BJ (cell line): ENCODE measurements at regions not wholly inside any gene's neighbourhood (a gene's known extent, or its start where the extent isn't known, plus 50 kb on each side); places are given as distances from the start of the nearest gene placed in this dataset.

Experiments used
- CTCF ChIA-PET: fragments of 350-600 bp; formaldehyde crosslinking; extraction: SDS; loops from one replicate; lab custom pipeline; 2021; ENCODE audit warnings: antibody characterized with exemption, inconsistent platforms; lab: Yijun Ruan, JAX
- POLR2A ChIA-PET: fragments of 300-600 bp; sonication (Branson Sonifier 250); formaldehyde crosslinking; extraction: SDS; loops from one replicate; lab custom pipeline; 2021; ENCODE audit warnings: antibody characterized with exemption; lab: Charles Lee
- DNase-seq: peaks from one replicate; pipeline ENCODE4 v3.0.0-alpha.2; 2011; ENCODE audit warnings: low read depth
- H3K27me3 ChIP-seq: 2 replicates; pipeline ENCODE4 v1.6.0; 2011; ENCODE audit warnings: low read length; ENCODE audit not compliant: control insufficient read depth, insufficient read depth
- H3K36me3 ChIP-seq: 2 replicates; pipeline ENCODE4 v1.5.1; 2011; ENCODE audit warnings: low read length; ENCODE audit not compliant: control insufficient read depth, insufficient read depth
- H3K4me3 ChIP-seq: 2 replicates; pipeline ENCODE4 v1.5.1; 2011; ENCODE audit warnings: low read depth, mild to moderate bottlenecking, control low read depth, low read length
- CTCF ChIP-seq: IDR thresholded peaks from 2 replicates; pipeline ENCODE4 v1.5.1; 2011; ENCODE audit warnings: low read depth, mild to moderate bottlenecking, control low read depth, inconsistent platforms, low read length, moderate library complexity; ENCODE audit not compliant: insufficient read depth

DNA sequence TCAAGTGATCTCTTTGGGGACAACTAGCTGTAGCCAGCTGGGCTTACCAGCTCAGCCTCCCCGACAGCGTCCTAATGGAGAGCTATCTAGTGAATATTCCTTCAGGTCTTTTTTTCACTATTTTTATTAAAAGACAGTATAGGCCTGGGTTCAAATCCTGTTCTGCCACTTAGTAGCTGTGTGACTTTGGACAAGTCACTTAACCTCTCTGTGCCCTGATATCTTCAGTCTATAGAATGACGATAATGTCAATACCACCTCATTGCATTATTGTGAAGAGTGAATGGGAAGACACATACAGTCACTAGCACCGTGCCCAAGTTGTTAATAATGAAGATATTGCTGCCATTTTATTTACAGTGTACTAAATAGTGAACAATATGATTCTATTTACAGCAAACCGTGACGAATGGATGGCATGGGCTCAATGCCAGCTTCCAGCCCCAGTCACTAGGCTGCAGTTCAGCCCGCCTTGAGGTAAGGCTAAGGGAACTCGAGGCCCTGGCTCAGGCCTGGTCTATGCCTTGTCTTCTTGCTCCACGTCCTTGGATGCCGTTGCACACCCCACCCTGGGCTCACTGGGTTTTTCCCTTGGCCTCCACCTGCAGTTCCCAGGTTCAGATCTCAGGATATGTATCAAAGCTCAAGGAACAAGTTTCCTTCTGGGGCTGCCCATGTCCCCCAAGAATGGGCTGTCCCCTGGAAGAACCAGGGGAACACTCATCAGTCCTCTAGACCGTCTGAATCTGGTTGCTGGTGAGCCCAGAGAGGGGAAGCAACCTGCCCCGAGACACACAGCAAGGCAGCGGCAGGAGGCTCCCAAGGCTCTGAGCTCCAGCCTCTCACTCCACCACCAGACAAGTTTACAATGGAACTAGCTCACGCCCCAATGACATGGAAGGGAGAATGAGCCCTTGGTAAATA is 95.4 kb upstream of the TNRC6C start:
- Histone ChIP-seq H3K4me3 (no peak overlapping the region), H3K36me3 (no peaks in the 10 kb centered on the region), H3K27me3 (peaks cover 4% of the 10 kb centered on the region)
- TF ChIP-seq CTCF: no peak
- POLR2A ChIA-PET: no interaction called here
- DNase-seq: no peak
- CTCF ChIA-PET: interaction anchor here (0.9 to 1.6 kb wide), 3 partner anchors 10 to 29 kb away, joined by 3 to 5 read pairs (median 4); no protein-coding TSS in a partner anchor

- DNase-seq: no peak
- no peak for TF ChIP-seq CTCF
These were observed 94.7 kb upstream of the TNRC6C start for GRCh38 chr17:77863814-77864161.

DNA sequence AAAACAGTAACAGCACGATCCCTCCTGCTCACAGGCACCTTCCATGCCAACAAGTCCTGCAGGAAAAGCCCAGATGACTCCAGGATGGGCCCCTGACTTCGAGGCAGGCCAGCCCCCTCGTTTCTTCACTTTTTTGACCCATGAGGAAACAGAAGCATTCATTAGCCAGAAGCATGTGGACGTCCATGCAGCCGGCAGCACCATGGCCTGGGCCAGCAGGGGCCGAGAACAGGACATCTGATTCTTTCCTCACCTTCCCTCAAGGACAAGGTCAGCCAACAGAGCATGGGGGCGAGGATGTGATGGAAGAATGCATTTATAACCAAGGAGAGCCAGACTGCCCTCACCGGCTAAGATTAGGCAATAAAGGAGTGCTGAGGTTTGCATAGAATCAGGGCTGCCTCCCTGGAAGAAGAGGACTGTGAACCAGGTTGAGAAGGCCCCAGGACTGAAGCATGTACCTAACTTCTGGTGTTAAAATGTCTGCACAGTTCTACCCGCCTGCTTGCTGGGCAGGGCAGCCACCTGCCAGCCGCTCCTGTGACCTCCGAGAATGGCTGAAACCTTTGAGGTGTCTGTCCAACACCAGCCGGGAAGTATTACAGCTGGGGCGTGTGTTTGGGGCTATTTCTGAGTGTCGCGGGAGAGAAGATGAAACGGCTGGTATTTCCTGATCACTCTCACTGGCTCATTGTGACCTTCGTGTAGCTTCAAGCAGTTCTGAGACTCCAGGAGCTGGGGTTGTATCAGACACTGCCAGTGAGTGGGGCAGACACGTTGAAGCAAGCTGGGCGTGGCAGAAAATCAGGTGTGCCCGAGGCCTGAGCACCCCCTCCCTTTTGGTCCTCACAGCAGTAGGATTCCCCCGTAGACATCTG is 94.0 kb upstream of the TNRC6C start:
- POLR2A ChIA-PET: no interaction called here
- TF ChIP-seq CTCF: no peak

More at GRCh38 chr17:77863814-77864161, 94.7 kb upstream of the TNRC6C start:
- Histone ChIP-seq H3K27me3 (peaks cover 4% of the 10 kb centered on the region), H3K4me3 (no peak overlapping the region), H3K36me3 (no peaks in the 10 kb centered on the region)
- ChIA-PET CTCF (interaction anchor here (0.9 to 1.6 kb wide), 3 partner anchors 11 to 30 kb away, joined by 3 to 5 read pairs (median 4); no protein-coding TSS in a partner anchor), POLR2A (no interaction called here)

GRCh38 chr17:77865112-77865611 is 93.3 kb upstream of the TNRC6C start:
- DNase-seq: no peak
- Histone ChIP-seq H3K4me3 (no peak overlapping the region), H3K27me3 (peaks cover 7% of the 10 kb centered on the region), H3K36me3 (no peaks in the 10 kb centered on the region)
- TF ChIP-seq CTCF: no peak
- POLR2A ChIA-PET: no interaction called here
- CTCF ChIA-PET: interaction anchor here (1.0 to 1.1 kb wide), 2 partner anchors 10 to 16 kb away, joined by 3 read pairs; no protein-coding TSS in a partner anchor

More for the DNA sequence above, 94.0 kb upstream of the TNRC6C start:
- DNase-seq: no peak
- CTCF ChIA-PET: interaction anchor here (0.6 to 0.9 kb wide), 2 partner anchors 11 to 261 kb away, joined by 4 read pairs; no protein-coding TSS in a partner anchor
- no peaks in the 10 kb centered on the region for H3K36me3 ChIP-seq
- no peak overlapping the region for H3K4me3 ChIP-seq
- H3K27me3 ChIP-seq: peaks cover 7% of the 10 kb centered on the region
